CD4-positive, alpha-beta T cell (primary cell): ENCODE measurements at regions not wholly inside any gene's neighbourhood (a gene's known extent, or its start where the extent isn't known, plus 50 kb on each side); places are given as distances from the start of the nearest gene placed in this dataset.

Experiments
- ATAC-seq: fragments of 200-7000 bp; cut with Tn5 transposase; one replicate; pipeline ENCODE4 v1.10.0; 2022; ENCODE audit warnings: mild to moderate bottlenecking; ENCODE audit not compliant: poor library complexity
- CTCF ChIA-PET: fragments of 350-600 bp; sonication (Branson Sonifier 250); formaldehyde crosslinking; loops from one replicate; lab custom pipeline; 2021; ENCODE audit warnings: antibody characterized with exemption, inconsistent platforms; lab: Charles Lee
- POLR2A ChIA-PET: fragments of 350-600 bp; sonication (Branson Sonifier 250); formaldehyde crosslinking; loops from one replicate; lab custom pipeline; 2021; ENCODE audit warnings: antibody characterized with exemption, inconsistent platforms; lab: Charles Lee
- DNase-seq, 14 experiments: peaks; one replicate each; pipeline ENCODE4 v3.0.0-alpha.2; 2013 to 2020; ENCODE audit warnings: mixed read lengths in 2 of 14
- H3K27ac ChIP-seq, 2 donors: one replicate each; pipeline versions ENCODE4 v1.5.1 to v1.7.0; 2013; ENCODE audit warnings: low read length in 2 of 2, low read depth in 1 of 2, mild to moderate bottlenecking in 1 of 2
- H3K27me3 ChIP-seq, 2 experiments: 1 replicate in 1 of 2; 2 replicates in 1 of 2; pipeline versions ENCODE4 v1.6.1 to v1.7.0; 2013; ENCODE audit warnings: low read length in 2 of 2, control low read depth in 1 of 2, mild to moderate bottlenecking in 1 of 2, moderate library complexity in 1 of 2; ENCODE audit not compliant: insufficient read depth in 2 of 2, control insufficient read depth in 1 of 2
- H3K36me3 ChIP-seq: one replicate; pipeline ENCODE4 v1.6.1; 2013; ENCODE audit warnings: low read length, control low read depth; ENCODE audit not compliant: insufficient read depth
- H3K4me1 ChIP-seq: one replicate; pipeline ENCODE4 v1.6.1; 2013; ENCODE audit warnings: low read length, control low read depth; ENCODE audit not compliant: insufficient read depth
- H3K4me3 ChIP-seq: one replicate; pipeline ENCODE4 v1.5.1; 2013; ENCODE audit warnings: mild to moderate bottlenecking, low read length, moderate library complexity
- H3K9me3 ChIP-seq, 2 experiments: 1 replicate in 1 of 2; 2 replicates in 1 of 2; pipeline versions ENCODE4 v1.6.1 to v1.7.0; 2013; ENCODE audit warnings: low read length in 2 of 2, mild to moderate bottlenecking in 2 of 2, control low read depth in 1 of 2, moderate library complexity in 1 of 2; ENCODE audit not compliant: control insufficient read depth in 1 of 2, insufficient read depth in 1 of 2
- H3K27ac Mint-ChIP-seq: one replicate; pipeline ENCODE4 v1.8.0; 2020; ENCODE audit warnings: mixed read lengths
- H3K27me3 Mint-ChIP-seq: one replicate; pipeline ENCODE4 v1.8.0; 2021; ENCODE audit warnings: mixed read lengths
- H3K36me3 Mint-ChIP-seq: one replicate; pipeline ENCODE4 v1.8.0; 2021; ENCODE audit warnings: low read depth, mixed read lengths
- H3K4me1 Mint-ChIP-seq: one replicate; pipeline ENCODE4 v1.8.0; 2021; ENCODE audit warnings: low read depth, mixed read lengths
- H3K4me3 Mint-ChIP-seq: one replicate; pipeline ENCODE4 v1.8.0; 2020; ENCODE audit warnings: mild to moderate bottlenecking, mixed read lengths
- H3K9me3 Mint-ChIP-seq: one replicate; pipeline ENCODE4 v1.8.0; 2020; ENCODE audit warnings: mixed read lengths
- CTCF ChIP-seq: fragments of 200-600 bp; IDR thresholded peaks from one replicate; pipeline ENCODE4 v1.8.0; 2022; ENCODE audit warnings: antibody characterized with exemption, mild to moderate bottlenecking
- intact Hi-C, 2 experiments: fragments of 100-400 bp; cut with DNase I in 1 of 2; cut with micrococcal nuclease in 1 of 2; formaldehyde crosslinking; loops; one replicate each; pipeline versions ENCODE4 v1.15.1 to v1.9.0; 2023 to 2025; cut with DNase I, micrococcal nuclease

- Histone ChIP-seq H3K36me3 (no peaks in the 10 kb centered on the region), H3K27ac (no peak overlapping the region), H3K4me3 (no peak overlapping the region), H3K9me3 (no peaks in the 10 kb centered on the region), H3K4me1 (no peaks in the 10 kb centered on the region), H3K27me3 (no peaks in the 10 kb centered on the region)
- Mint-ChIP-seq H3K27ac (no peak overlapping the region), H3K36me3 (no peaks in the 10 kb centered on the region), H3K4me3 (no peak overlapping the region), H3K27me3 (peaks cover 6% of the 10 kb centered on the region), H3K9me3 (no peaks in the 10 kb centered on the region), H3K4me1 (no peaks in the 10 kb centered on the region)
- TF ChIP-seq CTCF = no peak
- no peak for DNase-seq
- CTCF ChIA-PET = no interaction called here
- POLR2A ChIA-PET = no interaction called here
- intact Hi-C loops = no loop called here
- no peak for ATAC-seq
Observed at GRCh38 chr16:74201576-74201975, 95.0 kb upstream of the PSMD7 start.

- POLR2A ChIA-PET = no interaction called here
- no peak for TF ChIP-seq CTCF
- H3K4me3 Mint-ChIP-seq = no peak overlapping the region
Observed at GRCh38 chr16:74200921-74201320, 95.7 kb upstream of the PSMD7 start.

GRCh38 chr16:74199842-74200124 is 96.8 kb upstream of the PSMD7 start:
- H3K27ac Mint-ChIP-seq = no peak overlapping the region
- no peak for TF ChIP-seq CTCF
- ChIA-PET CTCF (no interaction called here), POLR2A (no interaction called here)
- no peaks in the 10 kb centered on the region for H3K36me3 Mint-ChIP-seq
- H3K4me1 Mint-ChIP-seq = no peaks in the 10 kb centered on the region
- no peak for DNase-seq
- intact Hi-C loops = no loop called here
- H3K4me3 Mint-ChIP-seq = no peak overlapping the region
- Histone ChIP-seq H3K27ac (no peak overlapping the region), H3K4me3 (no peak overlapping the region), H3K4me1 (no peaks in the 10 kb centered on the region), H3K27me3 (no peaks in the 10 kb centered on the region), H3K9me3 (no peaks in the 10 kb centered on the region), H3K36me3 (no peaks in the 10 kb centered on the region)
- H3K27me3 Mint-ChIP-seq = peaks cover 20% of the 10 kb centered on the region
- no peak for ATAC-seq
- H3K9me3 Mint-ChIP-seq = no peaks in the 10 kb centered on the region

More at GRCh38 chr16:74200921-74201320, 95.7 kb upstream of the PSMD7 start:
- Mint-ChIP-seq H3K36me3 (no peaks in the 10 kb centered on the region), H3K4me1 (no peaks in the 10 kb centered on the region), H3K27ac (no peak overlapping the region), H3K27me3 (peaks cover 11% of the 10 kb centered on the region), H3K9me3 (no peaks in the 10 kb centered on the region)
- CTCF ChIA-PET = no interaction called here
- ATAC-seq (no peak), DNase-seq (no peak)
- Histone ChIP-seq H3K27ac (no peak overlapping the region), H3K4me1 (no peaks in the 10 kb centered on the region), H3K27me3 (no peaks in the 10 kb centered on the region), H3K36me3 (no peaks in the 10 kb centered on the region), H3K9me3 (no peaks in the 10 kb centered on the region), H3K4me3 (no peak overlapping the region)
- intact Hi-C loops = no loop called here
